Activated CD8-positive, alpha-beta memory T cell treated with anti-CD3 and anti-CD28 coated beads, Interleukin-2, amount 50 U/mL, for 24 hours (primary cell): ENCODE measurements at regions not wholly inside any gene's neighbourhood (a gene's known extent, or its start where the extent isn't known, plus 50 kb on each side); places are given as distances from the start of the nearest gene placed in this dataset.
"Not testable (repeated sequence)": the region's sequence is repeated elsewhere in the genome, so short reads cannot be mapped to it uniquely, and the experiment has no call there.

ENCODE experiments used
- DNase-seq: peaks from one replicate; pipeline ENCODE4 v3.0.0-alpha.2; 2020; ENCODE audit errors: extremely low read depth

DNA sequence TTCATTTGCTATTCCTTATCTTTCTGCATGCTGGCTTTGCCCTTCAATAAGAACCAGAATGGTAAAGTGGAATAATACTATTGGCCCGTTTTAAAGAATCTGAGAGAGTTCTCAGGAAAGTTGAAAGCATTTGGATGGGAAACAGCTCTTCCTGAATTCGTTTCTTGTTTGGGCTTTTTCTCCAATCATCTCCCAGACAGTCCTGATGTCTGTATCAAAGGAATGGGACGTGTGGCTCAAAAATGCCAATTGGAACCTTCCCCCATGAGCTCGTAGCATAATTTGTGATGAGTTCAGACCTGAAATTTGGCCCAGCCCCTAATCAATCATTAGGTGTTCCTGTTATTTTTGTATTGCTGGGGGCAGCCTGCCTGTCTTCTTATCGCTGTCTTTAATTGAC lies 75.8 kb upstream of the BACH2 start:
- DNase-seq: no peak

DNA sequence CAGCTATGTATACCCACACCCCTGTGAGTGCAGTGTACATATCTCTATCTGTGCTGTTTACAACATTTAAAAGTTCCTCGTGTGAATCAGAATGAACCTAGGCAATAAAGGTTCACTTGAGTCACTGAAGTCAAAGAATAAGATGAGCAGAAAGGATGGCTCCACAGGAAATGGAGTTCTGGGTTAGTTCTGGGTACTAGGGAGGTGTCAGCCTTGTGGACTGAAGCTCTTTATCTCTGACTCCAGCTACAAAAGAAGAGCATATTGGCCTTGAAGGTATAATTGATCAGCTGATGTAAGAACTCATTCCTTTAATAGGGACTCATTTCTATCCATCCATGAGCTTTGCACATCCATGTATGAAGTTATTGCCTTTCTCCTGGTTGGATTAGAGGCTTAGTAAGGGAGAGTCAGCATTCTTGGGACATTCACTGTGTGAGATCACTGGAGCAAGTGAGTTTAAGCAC lies 73.9 kb upstream of the BACH2 start:
- DNase-seq: no peak

DNA sequence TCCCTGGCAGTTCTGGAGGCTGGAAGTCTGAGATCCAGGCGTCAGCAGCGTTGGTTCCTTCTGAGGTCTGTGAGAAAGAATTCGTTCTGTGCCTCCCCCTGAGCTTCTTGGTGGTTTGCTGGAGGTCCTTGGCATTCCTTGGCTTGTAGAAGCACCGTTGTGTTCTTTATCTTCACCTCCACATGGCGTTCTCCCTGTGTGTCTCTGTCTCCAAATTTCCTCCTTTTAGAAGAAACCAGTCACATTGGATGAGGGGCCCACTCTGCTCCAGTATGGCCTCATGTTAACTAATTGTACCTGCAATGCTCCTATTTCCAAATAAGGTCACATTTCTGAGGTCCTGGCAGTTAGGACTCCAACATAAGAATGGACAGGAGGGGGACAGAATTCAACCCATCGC lies 73.0 kb upstream of the BACH2 start:
- DNase-seq: no peak

DNA sequence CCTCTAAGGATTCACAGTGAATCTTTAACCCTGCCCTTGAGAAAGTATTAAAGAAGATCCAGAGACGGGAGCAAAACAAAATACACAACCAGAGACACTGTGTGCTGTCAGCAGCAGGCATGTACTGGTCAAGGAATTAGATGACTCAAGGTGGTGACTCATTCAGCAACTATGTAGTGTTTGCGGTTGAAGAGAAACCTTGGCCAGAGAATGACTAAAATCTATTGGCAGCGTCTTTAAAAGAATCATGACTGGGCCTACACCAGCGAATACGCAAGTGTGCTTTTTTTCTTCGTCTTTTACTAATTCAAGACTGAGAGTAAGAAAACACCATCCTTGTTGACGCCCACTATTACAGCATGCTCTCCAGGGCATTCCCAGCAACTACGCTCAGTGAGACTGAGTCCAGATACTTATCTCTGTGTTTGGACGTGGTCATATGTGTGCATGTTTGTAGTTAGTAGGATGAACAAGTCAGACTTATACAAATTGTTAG lies 72.4 kb upstream of the BACH2 start:
- DNase-seq: no peak

DNA sequence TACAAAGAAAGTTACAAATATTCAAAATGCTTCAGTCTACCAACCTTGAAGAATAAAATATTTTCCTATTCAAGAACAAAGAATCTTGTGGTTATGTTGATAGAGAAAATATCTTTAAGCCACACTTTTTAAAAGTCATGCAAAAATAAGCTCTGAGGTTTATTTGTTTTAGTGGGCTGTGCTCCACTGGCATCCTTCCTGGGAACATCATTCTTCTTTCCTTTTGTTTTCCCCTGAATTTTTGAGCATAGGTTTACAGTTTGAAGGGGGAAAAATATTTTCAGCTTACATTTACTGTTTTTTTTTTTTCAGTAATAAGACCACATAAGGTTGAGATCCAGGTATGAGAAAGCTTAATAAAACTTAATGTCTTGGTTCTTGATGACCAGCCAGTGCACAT lies 72.0 kb upstream of the BACH2 start:
- DNase-seq: no peak

DNA sequence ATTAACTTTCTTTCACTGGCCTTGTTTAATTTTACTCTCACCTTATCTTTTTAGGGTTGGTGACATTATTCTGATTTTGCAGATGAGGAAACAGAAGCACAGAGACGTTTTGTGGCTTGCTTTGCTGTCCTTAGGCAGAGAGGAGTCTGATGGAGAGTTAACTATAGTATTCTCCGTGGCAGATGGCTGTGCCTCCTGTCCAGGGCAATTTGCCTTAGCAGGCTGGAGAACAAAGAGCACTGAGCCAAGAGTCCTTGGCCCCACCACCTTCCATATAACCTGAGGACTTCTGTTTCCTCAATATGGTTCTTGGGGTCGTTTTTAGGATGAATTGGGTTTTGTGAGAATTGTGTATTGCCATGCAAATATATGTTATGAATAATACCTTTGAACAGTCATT lies 71.4 kb upstream of the BACH2 start:
- no peak for DNase-seq

DNA sequence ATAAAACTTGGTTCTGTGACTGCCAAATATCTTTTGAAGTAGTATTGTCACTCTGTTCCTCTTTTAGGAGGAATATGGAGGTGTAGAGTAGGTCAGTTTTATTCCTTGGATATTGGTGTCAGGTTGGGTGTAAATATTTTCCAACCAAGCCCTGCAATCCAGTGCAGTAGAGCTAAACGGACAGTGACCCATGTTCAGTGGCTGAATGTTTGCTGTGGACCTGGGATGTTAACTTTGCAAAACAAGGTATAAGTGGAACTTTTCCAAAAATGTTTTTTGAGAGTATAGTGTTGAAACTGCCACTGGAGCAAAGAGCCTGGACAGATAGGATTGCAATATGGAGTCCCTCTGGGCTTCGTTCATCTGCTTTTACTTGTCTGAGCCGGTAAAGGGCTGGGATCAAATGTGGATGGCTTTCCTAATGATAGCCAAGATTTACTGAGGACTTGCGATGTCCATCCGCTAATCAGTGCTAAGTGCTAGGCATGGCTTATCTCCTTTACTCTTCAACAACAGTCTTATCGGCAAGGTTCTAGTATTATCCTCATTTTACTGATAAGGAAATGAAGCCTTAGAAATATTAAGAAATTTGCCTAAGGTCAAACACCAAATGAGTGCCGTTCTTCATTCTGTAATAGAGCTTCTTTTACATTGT lies 69.0 kb upstream of the BACH2 start:
- no peak for DNase-seq

DNA sequence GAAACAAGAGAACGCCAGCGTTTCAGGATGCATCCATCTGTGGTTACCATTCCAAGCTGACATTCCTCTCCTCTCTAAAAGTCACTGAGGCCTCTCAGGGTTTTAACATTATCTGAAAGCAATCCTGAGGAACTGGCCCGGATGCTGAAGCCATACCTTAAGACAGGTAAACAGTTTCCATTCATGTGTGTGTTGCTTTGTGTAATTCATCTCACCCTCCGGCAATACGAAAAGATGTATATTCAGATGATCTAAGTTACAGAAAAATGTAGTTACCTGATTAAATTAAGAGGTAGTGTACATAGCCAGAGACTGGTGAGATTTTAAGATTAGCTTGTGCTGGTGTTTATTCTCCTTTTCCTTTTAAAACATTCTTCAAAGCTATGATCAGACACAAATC lies 68.4 kb upstream of the BACH2 start:
- DNase-seq: no peak

DNA sequence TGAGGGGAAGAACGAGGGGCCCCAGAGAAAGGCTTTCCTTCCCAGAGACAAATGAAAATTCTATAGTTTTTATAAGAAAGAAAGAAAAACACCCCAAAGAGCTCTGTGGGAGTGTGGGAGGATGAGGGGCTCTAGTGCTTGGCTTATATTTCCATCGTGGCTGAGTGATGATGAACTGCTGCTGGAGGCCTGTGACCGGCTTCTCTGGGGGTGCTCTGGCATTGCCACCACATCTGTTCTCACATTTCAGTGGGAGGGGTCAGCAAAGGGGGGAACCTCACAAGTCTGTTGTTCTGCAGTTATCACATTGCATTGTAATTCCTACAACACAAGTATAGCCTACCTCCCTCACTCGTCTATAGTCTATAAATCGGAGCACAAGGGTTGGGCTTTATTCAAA lies 67.6 kb upstream of the BACH2 start:
- no peak for DNase-seq

DNA sequence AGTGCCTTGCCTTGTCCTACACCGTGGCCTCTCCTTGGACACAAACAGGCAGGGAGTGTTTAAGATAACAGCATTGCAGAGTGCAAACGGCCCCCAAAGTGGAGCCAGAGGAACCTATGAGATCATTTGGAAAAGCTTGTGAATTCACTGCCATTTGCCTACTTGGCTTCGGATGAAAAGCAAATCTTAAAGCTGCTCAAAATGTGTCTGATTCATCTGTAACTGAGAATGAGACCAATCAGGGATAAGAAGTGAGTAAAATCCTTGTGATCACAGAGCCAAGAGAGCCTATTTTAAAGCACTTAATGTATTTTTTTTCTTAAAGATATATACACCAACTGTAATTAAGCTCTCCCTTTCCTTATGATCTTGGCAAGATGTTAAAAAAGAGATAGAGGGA lies 65.7 kb upstream of the BACH2 start:
- no peak for DNase-seq

DNA sequence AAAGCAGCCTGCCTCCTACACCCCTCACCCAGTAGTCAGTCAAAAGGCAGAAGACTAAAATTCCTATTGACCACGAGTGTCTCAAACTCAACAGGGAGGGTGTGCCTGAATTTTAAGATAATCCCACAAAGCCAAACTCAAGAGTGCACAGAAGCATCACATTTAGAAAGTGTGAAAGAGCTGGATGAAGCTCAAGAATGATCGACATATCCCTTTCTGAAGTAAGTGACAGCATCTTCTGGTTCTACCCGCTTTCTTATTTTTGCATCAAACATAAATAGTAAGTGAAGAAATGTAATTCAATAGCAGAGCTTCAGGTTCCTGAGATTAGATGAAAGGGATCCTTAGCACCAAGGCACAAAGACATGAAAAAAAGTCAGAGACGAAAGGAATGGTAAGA lies 64.5 kb upstream of the BACH2 start:
- no peak for DNase-seq

DNA sequence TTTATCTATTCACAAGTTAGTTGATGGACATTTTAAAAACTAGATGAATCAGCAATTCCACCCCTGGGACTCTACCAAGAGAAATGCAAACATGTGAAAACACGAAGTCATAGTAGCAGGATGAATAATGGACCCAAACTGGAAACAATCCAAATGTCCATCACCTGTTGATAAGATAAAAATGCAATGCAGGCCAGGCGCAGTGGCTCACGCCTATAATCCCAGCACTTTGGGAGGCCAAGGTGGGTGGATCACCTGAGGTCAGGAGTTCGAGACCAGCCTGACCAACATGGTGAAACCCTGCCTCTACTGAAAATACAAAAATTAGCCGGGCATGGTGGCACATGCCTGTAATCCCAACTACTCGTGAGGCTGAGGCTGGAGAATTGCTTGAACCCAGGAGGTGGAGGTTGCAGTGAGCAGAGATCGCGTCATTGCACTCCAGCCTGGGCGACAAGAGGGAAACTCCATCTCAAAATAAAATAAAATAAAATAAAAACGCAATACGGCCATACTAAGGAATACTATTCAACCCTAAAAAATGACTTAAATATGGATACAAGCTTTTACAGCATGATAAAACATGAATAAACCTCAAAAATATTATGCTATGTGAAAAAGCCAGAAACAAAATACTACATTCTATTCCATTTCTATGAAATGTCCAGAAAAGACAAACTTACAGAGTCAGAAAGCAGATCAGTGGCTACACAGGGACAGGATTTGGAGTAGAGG lies 61.6 kb upstream of the BACH2 start:
- not testable (repeated sequence) for DNase-seq

DNA sequence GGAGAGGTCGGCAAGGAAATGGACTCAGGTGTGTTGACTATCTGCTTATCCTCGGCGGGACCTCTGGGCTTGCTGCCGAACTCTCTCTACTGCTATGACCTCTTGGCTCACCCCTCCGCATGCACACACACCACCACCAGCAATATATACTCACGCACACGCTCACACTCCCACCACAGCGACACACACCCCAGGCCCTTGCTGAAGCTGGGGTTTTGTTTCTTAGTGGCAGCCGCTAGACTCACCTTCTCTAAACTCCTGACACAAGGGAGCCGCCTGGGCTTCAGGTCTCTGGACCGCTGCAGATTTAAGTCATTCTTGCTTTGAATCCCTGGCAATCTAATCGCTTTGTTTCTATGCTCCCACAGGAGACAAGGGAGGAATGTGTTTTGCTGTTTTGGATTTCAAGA lies 59.4 kb upstream of the BACH2 start:
- no peak for DNase-seq

DNA sequence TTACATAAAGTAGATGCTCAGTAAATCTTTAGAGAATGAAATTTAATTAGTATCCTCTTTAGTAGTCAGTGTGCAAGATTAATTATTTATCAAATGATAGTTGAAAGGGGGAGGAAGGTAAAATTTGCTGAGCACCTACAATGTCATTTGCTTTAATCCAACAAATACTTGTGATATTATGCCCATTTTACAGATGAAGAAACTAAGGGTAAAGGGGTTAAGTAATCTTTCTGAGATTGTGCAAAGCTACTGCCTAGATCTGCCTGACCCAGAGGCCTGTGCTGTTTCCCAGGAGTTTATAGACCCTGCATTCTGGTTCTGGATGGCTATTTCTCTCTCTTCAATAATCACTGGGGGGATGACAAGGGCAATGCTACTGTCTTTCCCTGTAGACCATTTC lies 58.3 kb upstream of the BACH2 start:
- no peak for DNase-seq

DNA sequence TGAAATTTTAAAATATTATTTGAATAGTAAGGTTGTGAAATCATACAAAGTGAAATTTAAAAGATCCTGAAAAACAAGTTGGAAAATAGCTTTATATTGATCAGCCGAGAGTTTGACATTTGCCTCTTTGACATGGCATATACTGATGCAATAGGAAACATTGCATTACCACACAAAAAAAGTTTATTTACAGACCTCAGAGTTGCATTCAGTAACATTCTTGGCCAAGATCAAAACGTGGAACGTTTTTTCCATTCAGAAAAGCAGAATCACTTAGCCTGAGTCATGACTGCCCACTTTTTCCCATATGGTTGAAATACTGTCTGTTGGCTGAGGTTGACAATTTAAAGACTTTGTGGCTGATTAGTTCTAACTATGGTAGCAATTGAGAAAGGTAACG lies 55.1 kb upstream of the BACH2 start:
- DNase-seq: no peak

DNA sequence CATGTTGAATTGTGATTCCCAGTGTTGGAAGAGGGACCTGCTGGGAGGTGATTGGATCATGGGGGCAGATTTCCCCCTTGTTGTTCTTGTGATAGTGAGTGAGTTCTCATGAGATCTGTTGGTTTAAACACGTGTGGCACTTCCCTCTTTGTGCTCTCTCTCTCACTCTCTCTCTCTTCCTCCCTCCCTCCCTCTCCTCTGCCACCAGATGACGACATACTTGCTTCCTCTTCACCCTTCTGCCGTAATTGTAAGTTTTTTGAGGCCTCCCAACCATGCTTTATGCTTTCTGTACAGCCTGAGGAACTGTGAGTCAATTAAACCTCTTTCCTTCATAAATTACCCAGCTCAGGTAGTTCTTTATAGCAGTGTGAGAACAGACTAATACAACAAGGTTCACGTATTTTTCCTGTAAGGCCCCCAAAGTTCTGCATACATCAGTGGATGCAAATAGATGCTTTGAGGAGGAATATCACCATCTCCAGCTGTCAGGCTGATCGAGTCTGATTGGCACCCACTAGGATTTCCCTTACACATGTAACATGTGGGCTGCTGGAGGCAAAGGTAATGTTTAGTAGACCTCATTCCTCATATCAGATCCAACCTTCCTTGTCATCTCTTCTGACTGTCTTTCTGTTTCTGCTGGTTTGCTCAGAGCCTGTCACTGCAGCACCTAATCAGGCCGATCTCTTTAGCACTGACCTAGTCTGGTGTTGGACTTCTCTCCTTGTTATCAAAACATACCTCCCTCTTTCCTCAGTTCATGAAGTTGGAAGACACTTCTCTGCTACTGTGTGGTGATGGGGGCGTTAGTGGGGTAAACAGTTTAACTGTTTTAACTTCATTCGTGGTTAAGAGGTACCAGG lies 54.3 kb upstream of the BACH2 start:
- DNase-seq: no peak

DNA sequence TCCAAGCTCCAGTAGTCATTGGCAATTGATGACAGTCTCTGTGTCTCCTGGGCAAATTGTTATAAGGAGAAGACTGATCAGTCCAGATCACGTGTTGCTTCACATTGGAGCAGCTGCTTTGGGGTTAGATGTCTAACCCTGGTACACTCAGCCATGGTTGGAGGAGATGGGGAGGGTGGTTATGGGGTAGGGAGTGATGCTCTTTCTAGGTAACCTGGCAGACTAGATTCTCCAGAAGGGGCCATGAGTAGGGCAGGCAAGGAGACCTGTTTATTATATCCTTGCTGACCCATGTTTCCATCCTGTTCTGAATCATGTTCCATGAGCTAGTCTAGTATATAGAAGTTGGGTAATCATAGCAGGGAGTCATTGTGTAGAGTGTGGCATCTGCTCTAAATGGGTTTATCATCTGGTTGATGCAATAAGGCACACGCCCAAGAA lies 50.8 kb upstream of the BACH2 start:
- no peak for DNase-seq

DNA sequence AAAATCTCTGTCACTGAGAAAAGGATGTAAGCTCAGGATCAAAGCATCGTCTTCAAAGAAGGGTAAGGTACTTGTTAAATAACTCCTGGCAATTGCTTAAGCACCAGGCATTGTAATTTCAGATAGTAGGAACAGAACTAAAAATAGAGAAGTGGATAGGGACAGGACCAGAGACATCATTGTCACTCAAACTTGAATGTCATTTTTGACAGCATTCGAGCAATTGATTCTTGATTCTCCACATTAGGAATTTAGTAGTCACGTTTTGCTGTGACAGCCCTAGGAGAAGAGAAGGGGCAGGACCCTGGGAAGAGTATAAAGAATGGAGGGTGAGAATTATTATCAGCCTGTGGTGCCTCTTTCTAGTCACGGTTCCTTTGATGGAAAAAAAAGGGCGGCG lies 50.1 kb upstream of the BACH2 start:
- DNase-seq: no peak
